Keratinocyte (primary cell): ENCODE measurements at regions not wholly inside any gene's neighbourhood (a gene's known extent, or its start where the extent isn't known, plus 50 kb on each side); places are given as distances from the start of the nearest gene placed in this dataset.

Source experiments
- DNase-seq: peaks from one replicate; pipeline ENCODE4 v3.0.0-alpha.2; 2011; ENCODE audit warnings: low read depth, missing footprints, low spot score
- FAIRE-seq: peaks from 2 replicates; lab custom pipeline; 2011; peaks lifted over from hg19 to GRCh38; lab: Jason Lieb, UNC
- H2AFZ ChIP-seq: 2 replicates; pipeline ENCODE4 v1.6.0; 2012; ENCODE audit warnings: low read length, control low read depth, inconsistent platforms; ENCODE audit not compliant: control insufficient read depth
- H3K27ac ChIP-seq: 2 replicates; pipeline ENCODE4 v1.5.1; 2011; ENCODE audit warnings: low read length; ENCODE audit not compliant: control insufficient read depth, insufficient read depth
- H3K27me3 ChIP-seq: 3 replicates; pipeline ENCODE4 v1.6.0; 2011; ENCODE audit warnings: low read length; ENCODE audit not compliant: control insufficient read depth, insufficient read depth; ENCODE audit errors: extremely low read depth
- H3K36me3 ChIP-seq, 2 experiments: 2 replicates in 1 of 2; 3 replicates in 1 of 2; pipeline ENCODE4 v1.5.1; 2011; ENCODE audit warnings: low read length in 2 of 2, mild to moderate bottlenecking in 1 of 2; ENCODE audit not compliant: control insufficient read depth in 2 of 2, insufficient read depth in 2 of 2; ENCODE audit errors: extremely low read depth in 1 of 2
- H3K4me1 ChIP-seq: 3 replicates; pipeline ENCODE4 v1.5.1; 2011; ENCODE audit warnings: low read length; ENCODE audit not compliant: control insufficient read depth, insufficient read depth; ENCODE audit errors: extremely low read depth
- H3K4me2 ChIP-seq: 3 replicates; pipeline ENCODE4 v1.6.0; 2011; ENCODE audit warnings: low read depth, low read length; ENCODE audit not compliant: control insufficient read depth, insufficient read depth; ENCODE audit errors: extremely low read depth
- H3K4me3 ChIP-seq, 3 experiments: fragments of 200-600 bp in 1 of 3; sonication (generic) in 1 of 3; 2 replicates in 2 of 3; 3 replicates in 1 of 3; pipeline ENCODE4 v1.5.1; 2011 to 2016; ENCODE audit warnings: low read length in 3 of 3, mild to moderate bottlenecking in 3 of 3, control low read depth in 2 of 3, inconsistent platforms in 1 of 3, low read depth in 1 of 3, mixed read lengths in 1 of 3, mixed run types in 1 of 3, moderate library complexity in 1 of 3; ENCODE audit not compliant: control insufficient read depth in 2 of 3, insufficient read depth in 2 of 3; ENCODE audit errors: extremely low read depth in 1 of 3
- H3K79me2 ChIP-seq: 2 replicates; pipeline ENCODE4 v1.6.0; 2012; ENCODE audit warnings: low read length; ENCODE audit not compliant: control insufficient read depth, insufficient read depth
- H3K9ac ChIP-seq: 3 replicates; pipeline ENCODE4 v1.6.0; 2011; ENCODE audit warnings: low read length; ENCODE audit not compliant: control insufficient read depth, insufficient read depth; ENCODE audit errors: extremely low read depth
- H3K9me1 ChIP-seq: 3 replicates; pipeline ENCODE4 v1.6.0; 2011; ENCODE audit warnings: low read length; ENCODE audit not compliant: control insufficient read depth, insufficient read depth; ENCODE audit errors: extremely low read depth
- H3K9me3 ChIP-seq: 2 replicates; pipeline ENCODE4 v1.5.1; 2012; ENCODE audit warnings: low read depth, low read length; ENCODE audit not compliant: control insufficient read depth
- H4K20me1 ChIP-seq: 3 replicates; pipeline ENCODE4 v1.6.0; 2011; ENCODE audit warnings: low read length; ENCODE audit not compliant: control insufficient read depth, insufficient read depth; ENCODE audit errors: extremely low read depth
- CTCF ChIP-seq, 3 experiments: IDR thresholded peaks in 1 of 3; conservative IDR thresholded peaks in 1 of 3; optimal IDR thresholded peaks in 1 of 3; 2 replicates in 2 of 3; 3 replicates in 1 of 3; pipeline versions ENCODE3 to v1.5.1; 2011; ENCODE audit warnings: low read length in 3 of 3, mild to moderate bottlenecking in 3 of 3, moderate library complexity in 2 of 3, control low read depth in 1 of 3, inconsistent platforms in 1 of 3; ENCODE audit not compliant: insufficient read depth in 2 of 3; ENCODE audit errors: extremely low read depth in 1 of 3
- EZH2 ChIP-seq: IDR thresholded peaks from one replicate; pipeline ENCODE4 v1.6.1; 2012; ENCODE audit warnings: inconsistent platforms, mild to moderate bottlenecking, low read length, moderate library complexity
- dilution Hi-C: fragments of 300-500 bp; cut with MboI; formaldehyde crosslinking; loops from one replicate; pipeline ENCODE4 v1.7.0; 2020; ENCODE audit warnings: low sequenced_read_pairs; ENCODE audit not compliant: extremely low pct_ligation_motif_present

GRCh38 chrX:10828036-10828435 lies 207.7 kb upstream of the MID1 start:
- no peak overlapping the region for H3K4me3 ChIP-seq
- FAIRE-seq = no peak
- no peaks in the 10 kb centered on the region for H3K4me1 ChIP-seq
- no peak overlapping the region for H3K4me2 ChIP-seq
- no peaks in the 10 kb centered on the region for H4K20me1 ChIP-seq
- H3K9me1 ChIP-seq = no peaks in the 10 kb centered on the region
- no peak overlapping the region for H3K27ac ChIP-seq
- no peak for DNase-seq
- H3K79me2 ChIP-seq = no peaks in the 10 kb centered on the region
- TF ChIP-seq EZH2 (no peak), CTCF (optimal IDR thresholded peaks at IDR 0.05 in 1 of 3, IDR thresholded peaks at IDR 0.05 in 1 of 3, conservative IDR thresholded peaks at IDR 0.05 in 1 of 3; ENCODE audit: extremely low read depth in 1 of 3, insufficient read depth in 2 of 3, low read length in 3 of 3) (no peak)
- H3K9ac ChIP-seq = no peak overlapping the region
- H2AFZ ChIP-seq = no peak overlapping the region
- H3K27me3 ChIP-seq = no peaks in the 10 kb centered on the region
- no peaks in the 10 kb centered on the region for H3K9me3 ChIP-seq
- H3K36me3 ChIP-seq = no peaks in the 10 kb centered on the region
- dilution Hi-C loops = no loop called here

DNA sequence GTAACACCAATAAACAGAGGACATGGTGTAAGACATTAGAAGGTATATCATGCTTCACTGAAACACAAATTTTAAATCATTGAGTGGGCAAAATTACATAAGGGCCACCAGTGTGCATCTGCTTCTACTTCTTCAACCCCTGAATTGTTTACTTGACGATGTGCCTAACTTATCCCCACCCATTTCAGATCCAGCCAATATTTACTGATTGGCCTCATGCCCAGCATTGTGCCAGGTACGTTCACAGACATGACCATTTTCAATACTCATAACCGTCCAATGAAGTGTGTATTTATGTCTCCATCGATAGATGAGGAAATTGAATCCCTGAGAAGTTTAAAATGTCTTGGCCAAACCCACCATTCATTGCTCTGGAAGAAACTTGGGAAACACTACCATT lies 208.3 kb upstream of the MID1 start:
- H3K4me3 ChIP-seq = no peak overlapping the region
- dilution Hi-C loops = no loop called here
- no peak overlapping the region for H3K4me2 ChIP-seq
- TF ChIP-seq CTCF (optimal IDR thresholded peaks at IDR 0.05 in 1 of 3, IDR thresholded peaks at IDR 0.05 in 1 of 3, conservative IDR thresholded peaks at IDR 0.05 in 1 of 3; ENCODE audit: extremely low read depth in 1 of 3, insufficient read depth in 2 of 3, low read length in 3 of 3) = no peak
- TF ChIP-seq EZH2 = no peak
- no peak overlapping the region for H3K27ac ChIP-seq
- H3K79me2 ChIP-seq = no peaks in the 10 kb centered on the region
- H3K9me3 ChIP-seq = no peaks in the 10 kb centered on the region
- no peaks in the 10 kb centered on the region for H3K27me3 ChIP-seq
- H3K9ac ChIP-seq = no peak overlapping the region
- H2AFZ ChIP-seq = no peak overlapping the region
- DNase-seq (no peak), FAIRE-seq (no peak)
- no peaks in the 10 kb centered on the region for H3K36me3 ChIP-seq
- no peaks in the 10 kb centered on the region for H3K4me1 ChIP-seq
- no peaks in the 10 kb centered on the region for H3K9me1 ChIP-seq
- no peaks in the 10 kb centered on the region for H4K20me1 ChIP-seq
